Neuronal stem cell (in vitro differentiated cells): ENCODE measurements at regions not wholly inside any gene's neighbourhood (a gene's known extent, or its start where the extent isn't known, plus 50 kb on each side); places are given as distances from the start of the nearest gene placed in this dataset.

Source experiments
- DNase-seq: peaks from one replicate; pipeline ENCODE4 v3.0.0-alpha.2; 2013; ENCODE audit warnings: low spot score
- H2AFZ ChIP-seq: one replicate; pipeline ENCODE4 v1.6.1; 2013; ENCODE audit warnings: mild to moderate bottlenecking, low read length, inconsistent platforms
- H2AK5ac ChIP-seq: 2 replicates; pipeline ENCODE4 v1.6.1; 2013; ENCODE audit warnings: low read depth, mild to moderate bottlenecking, inconsistent platforms, low read length, moderate library complexity, mixed read lengths
- H2BK120ac ChIP-seq: 2 replicates; pipeline ENCODE4 v1.6.1; 2013; ENCODE audit warnings: low read depth, mild to moderate bottlenecking, inconsistent platforms, low read length, moderate library complexity, mixed read lengths
- H2BK12ac ChIP-seq: one replicate; pipeline ENCODE4 v1.6.1; 2013; ENCODE audit warnings: low read length, inconsistent platforms
- H2BK15ac ChIP-seq: 2 replicates; pipeline ENCODE4 v1.6.1; 2013; ENCODE audit warnings: mild to moderate bottlenecking, low read length, inconsistent platforms, mixed read lengths
- H2BK5ac ChIP-seq: one replicate; pipeline ENCODE4 v1.6.1; 2013; ENCODE audit warnings: inconsistent platforms, mild to moderate bottlenecking, low read length, moderate library complexity
- H3K14ac ChIP-seq: one replicate; pipeline ENCODE4 v1.6.1; 2013; ENCODE audit warnings: low read length, inconsistent platforms
- H3K18ac ChIP-seq: 2 replicates; pipeline ENCODE4 v1.6.1; 2013; ENCODE audit warnings: low read length, inconsistent platforms
- H3K23ac ChIP-seq: 2 replicates; pipeline ENCODE4 v1.6.1; 2013; ENCODE audit warnings: low read depth, mild to moderate bottlenecking, mixed read lengths, low read length, inconsistent platforms; ENCODE audit not compliant: poor library complexity
- H3K27ac ChIP-seq: replicated peaks from 3 replicates; pipeline ENCODE4 v1.5.1; 2013; ENCODE audit warnings: low read length, inconsistent platforms
- H3K27me3 ChIP-seq, 3 experiments: 2 replicates each; pipeline ENCODE4 v1.6.1; 2013; ENCODE audit warnings: low read length in 3 of 3, mild to moderate bottlenecking in 2 of 3, inconsistent platforms in 1 of 3, low read depth in 1 of 3, mixed read lengths in 1 of 3, moderate library complexity in 1 of 3; ENCODE audit not compliant: control insufficient read depth in 3 of 3, insufficient read depth in 3 of 3
- H3K36me3 ChIP-seq, 2 donors: replicated peaks in 1 of 2; 2 replicates each; pipeline ENCODE4 v1.6.1; 2013; ENCODE audit warnings: low read length in 2 of 2; ENCODE audit not compliant: control insufficient read depth in 2 of 2, insufficient read depth in 2 of 2
- H3K4ac ChIP-seq: 2 replicates; pipeline ENCODE4 v1.6.1; 2013; ENCODE audit warnings: inconsistent platforms, mild to moderate bottlenecking, low read length, moderate library complexity
- H3K4me1 ChIP-seq, 2 donors: 1 replicate in 1 of 2; 2 replicates in 1 of 2; pipeline ENCODE4 v1.6.1; 2013; ENCODE audit warnings: low read length in 2 of 2, low read depth in 1 of 2; ENCODE audit not compliant: control insufficient read depth in 2 of 2, insufficient read depth in 1 of 2
- H3K4me2 ChIP-seq: one replicate; pipeline ENCODE4 v1.6.1; 2013; ENCODE audit warnings: mild to moderate bottlenecking, low read length, inconsistent platforms; ENCODE audit not compliant: insufficient read depth, poor library complexity, severe bottlenecking
- H3K4me3 ChIP-seq, 2 donors: 2 replicates each; pipeline ENCODE4 v1.5.1; 2013; ENCODE audit warnings: low read length in 2 of 2, mild to moderate bottlenecking in 2 of 2, inconsistent platforms in 1 of 2, moderate library complexity in 1 of 2
- H3K79me1 ChIP-seq: one replicate; pipeline ENCODE4 v1.6.1; 2013; ENCODE audit warnings: low read depth, mild to moderate bottlenecking, inconsistent platforms, low read length, moderate library complexity
- H3K9ac ChIP-seq: one replicate; pipeline ENCODE4 v1.6.1; 2013; ENCODE audit warnings: mild to moderate bottlenecking, low read depth, low read length, inconsistent platforms; ENCODE audit not compliant: poor library complexity
- H3K9me3 ChIP-seq, 2 donors: replicated peaks in 1 of 2; 2 replicates each; pipeline versions ENCODE3 to v1.6.1; 2013; ENCODE audit warnings: low read length in 2 of 2, mild to moderate bottlenecking in 2 of 2, inconsistent platforms in 1 of 2, low read depth in 1 of 2, mixed read lengths in 1 of 2, moderate library complexity in 1 of 2; ENCODE audit not compliant: control insufficient read depth in 2 of 2, insufficient read depth in 1 of 2
- H4K8ac ChIP-seq: one replicate; pipeline ENCODE4 v1.6.1; 2013; ENCODE audit warnings: low read depth, mild to moderate bottlenecking, inconsistent platforms, low read length, moderate library complexity
- H4K91ac ChIP-seq: one replicate; pipeline ENCODE4 v1.6.1; 2013; ENCODE audit warnings: low read length, low read depth, mild to moderate bottlenecking, inconsistent platforms; ENCODE audit not compliant: poor library complexity
- WGBS, 2 donors: extraction: QIAGEN DNeasy Blood & Tissue Kit; methylation state at CpG; one replicate each; pipeline ENCODE4 v1.1.7; 2013; ENCODE audit warnings: missing lambda C conversion rate in 2 of 2, mixed read lengths in 1 of 2; ENCODE audit not compliant: insufficient read length in 2 of 2, insufficient replicate concordance in 1 of 2; ENCODE audit errors: extremely low coverage in 2 of 2; 5-methylcytosine and 5-hydroxymethylcytosine counted together

GRCh38 chr10:69712342-69712741 is 82.3 kb downstream of the FAM241B start:
- no peak overlapping the region for H3K23ac ChIP-seq
- H4K8ac ChIP-seq, result no peak overlapping the region
- H3K36me3 ChIP-seq, result no peaks in the 10 kb centered on the region
- no peak overlapping the region for H3K4ac ChIP-seq
- no peaks in the 10 kb centered on the region for H3K79me1 ChIP-seq
- H3K27ac ChIP-seq, result no peak overlapping the region
- no peak overlapping the region for H4K91ac ChIP-seq
- DNase-seq, result no peak
- peak overlapping the region; percentile 24 for H3K18ac ChIP-seq
- H2BK120ac ChIP-seq, result no peak overlapping the region
- H3K4me3 ChIP-seq, result no peak overlapping the region
- no peak overlapping the region for H2AFZ ChIP-seq
- no peak overlapping the region for H3K4me2 ChIP-seq
- H3K4me1 ChIP-seq, result peaks cover 0 to 2% of the 10 kb centered on the region in 2 donors
- H3K14ac ChIP-seq, result no peak overlapping the region
- no CpG with 5 or more reads among the region's 12 CpGs for WGBS, 2 donors
- H2AK5ac ChIP-seq, result no peak overlapping the region
- H2BK15ac ChIP-seq, result no peak overlapping the region
- no peak overlapping the region for H2BK12ac ChIP-seq
- no peak overlapping the region for H2BK5ac ChIP-seq
- H3K9me3 ChIP-seq, result peaks cover 0 to 6% of the 10 kb centered on the region in 2 donors
- H3K9ac ChIP-seq, result no peak overlapping the region
- peaks cover 0 to 4% (median 0%) of the 10 kb centered on the region in 3 experiments for H3K27me3 ChIP-seq

DNA sequence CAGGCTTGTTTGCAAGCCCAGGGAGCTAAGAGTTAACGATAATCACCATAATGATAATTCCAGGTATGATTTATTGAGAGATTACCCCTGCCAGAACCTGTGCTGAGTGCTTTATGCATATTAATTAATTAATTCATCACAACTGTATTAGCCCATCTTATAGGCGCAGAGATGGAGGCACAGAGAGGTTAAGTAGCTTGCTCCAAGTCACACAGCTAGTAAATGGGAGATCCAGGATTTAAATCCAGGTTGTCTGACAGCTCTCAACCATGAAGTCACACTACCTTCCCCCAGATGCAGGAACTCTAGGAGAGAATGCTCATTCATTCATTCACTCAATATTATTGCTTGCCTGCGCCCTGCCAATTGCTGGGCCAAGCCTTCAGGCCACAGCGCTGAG is 84.5 kb downstream of the FAM241B start:
- no peak overlapping the region for H4K91ac ChIP-seq

GRCh38 chr10:69715156-69715898 is 85.3 kb downstream of the FAM241B start:
- Histone ChIP-seq H3K36me3 (peaks cover 0 to 1% of the 10 kb centered on the region in 2 donors), H2AK5ac (no peak overlapping the region), H3K4me2 (no peak overlapping the region), H3K4me1 (peaks cover 0 to 2% of the 10 kb centered on the region in 2 donors), H2BK5ac (no peak overlapping the region), H3K14ac (peak overlapping the region; percentile 33), H3K27ac (no peak overlapping the region), H3K4ac (no peak overlapping the region), H4K91ac (no peak overlapping the region), H2BK12ac (no peak overlapping the region), H2BK15ac (no peak overlapping the region), H3K9me3 (no peaks in the 10 kb centered on the region), H3K4me3 (no peak overlapping the region), H3K18ac (no peak overlapping the region), H3K9ac (no peak overlapping the region), H2BK120ac (no peak overlapping the region), H3K79me1 (no peaks in the 10 kb centered on the region), H4K8ac (no peak overlapping the region), H2AFZ (no peak overlapping the region), H3K27me3 (peaks cover 0 to 4% (median 0%) of the 10 kb centered on the region in 3 experiments), H3K23ac (no peak overlapping the region)
- WGBS, 2 donors, result no CpG with 5 or more reads among the region's 11 CpGs
- no peak for DNase-seq

More for the DNA sequence above, 84.5 kb downstream of the FAM241B start:
- Histone ChIP-seq H3K14ac (no peak overlapping the region), H2AFZ (no peak overlapping the region), H4K8ac (no peak overlapping the region), H2BK15ac (no peak overlapping the region), H3K4me1 (peaks cover 0 to 2% of the 10 kb centered on the region in 2 donors), H3K36me3 (no peaks in the 10 kb centered on the region), H3K9me3 (no peaks in the 10 kb centered on the region), H3K27ac (no peak overlapping the region), H3K79me1 (no peaks in the 10 kb centered on the region), H3K27me3 (peaks cover 0 to 4% (median 0%) of the 10 kb centered on the region in 3 experiments), H3K9ac (no peak overlapping the region), H3K4me3 (no peak overlapping the region), H2BK5ac (no peak overlapping the region), H2AK5ac (no peak overlapping the region), H3K23ac (no peak overlapping the region), H2BK12ac (no peak overlapping the region), H3K4ac (no peak overlapping the region), H3K18ac (no peak overlapping the region), H3K4me2 (no peak overlapping the region), H2BK120ac (no peak overlapping the region)
- no peak for DNase-seq
- no CpG with 5 or more reads among the region's 4 CpGs for WGBS, 2 donors

GRCh38 chr10:69715899-69716606 is 85.7 kb upstream of the COL13A1 start:
- no peak overlapping the region for H4K91ac ChIP-seq
- H4K8ac ChIP-seq, result no peak overlapping the region
- no peak overlapping the region for H3K4me3 ChIP-seq
- H2BK15ac ChIP-seq, result no peak overlapping the region
- no peak overlapping the region for H2BK12ac ChIP-seq
- H3K27ac ChIP-seq, result no peak overlapping the region
- H3K4me1 ChIP-seq, result no peaks in the 10 kb centered on the region
- H3K23ac ChIP-seq, result no peak overlapping the region
- no peak overlapping the region for H2AFZ ChIP-seq
- no peaks in the 10 kb centered on the region for H3K79me1 ChIP-seq
- H3K4me2 ChIP-seq, result no peak overlapping the region
- DNase-seq, result no peak
- no peak overlapping the region for H3K9ac ChIP-seq
- H3K14ac ChIP-seq, result no peak overlapping the region
- H3K4ac ChIP-seq, result no peak overlapping the region
- H2AK5ac ChIP-seq, result no peak overlapping the region
- H3K27me3 ChIP-seq, result peaks cover 0 to 2% (median 0%) of the 10 kb centered on the region in 3 experiments
- peaks cover 0 to 1% of the 10 kb centered on the region in 2 donors for H3K36me3 ChIP-seq
- no CpG with 5 or more reads among the region's 13 CpGs for WGBS, 2 donors
- H2BK120ac ChIP-seq, result no peak overlapping the region
- no peaks in the 10 kb centered on the region for H3K9me3 ChIP-seq
- no peak overlapping the region for H2BK5ac ChIP-seq
- H3K18ac ChIP-seq, result no peak overlapping the region
